NCI-H1694 treated with DMSO at 0.1 percent for 48 hours (cell line): ENCODE measurements at regions not wholly inside any gene's neighbourhood (a gene's known extent, or its start where the extent isn't known, plus 50 kb on each side); places are given as distances from the start of the nearest gene placed in this dataset.
"Not testable (repeated sequence)": the region's sequence is repeated elsewhere in the genome, so short reads cannot be mapped to it uniquely, and the experiment has no call there.

Experiments used
- DNase-seq: peaks from one replicate; lab custom pipeline; 2025; lab: John Stamatoyannopoulos, UW

- DNase-seq = no peak
Observed at GRCh38 chr2:7094231-7094741, 177.1 kb downstream of the RNF144A start.

- DNase-seq = no peak
Observed at GRCh38 chr2:7096726-7097352, 179.6 kb downstream of the RNF144A start.

- peak; percentile 90 for DNase-seq
Observed at GRCh38 chr2:7097353-7097895, 180.2 kb downstream of the RNF144A start.

GRCh38 chr2:7098816-7099215 is 181.6 kb downstream of the RNF144A start:
- DNase-seq = no peak

- DNase-seq = not testable (repeated sequence)
Observed at GRCh38 chr2:7099687-7100086, 182.5 kb downstream of the RNF144A start.

- DNase-seq = no peak
Observed at GRCh38 chr2:7102826-7103225, 185.6 kb downstream of the RNF144A start.

- no peak for DNase-seq
Observed at GRCh38 chr2:7108792-7109532, 191.8 kb downstream of the RNF144A start.

- no peak for DNase-seq
Observed at GRCh38 chr2:7109533-7109885, 192.3 kb downstream of the RNF144A start.

- no peak for DNase-seq
Observed at GRCh38 chr2:7111626-7112025, 194.4 kb downstream of the RNF144A start.

- DNase-seq = no peak
Observed at GRCh38 chr2:7115364-7115763, 198.2 kb downstream of the RNF144A start.

- no peak for DNase-seq
Observed at GRCh38 chr2:7115906-7116305, 198.7 kb downstream of the RNF144A start.

- peak; percentile 86 for DNase-seq
Observed at GRCh38 chr2:7116511-7116910, 199.3 kb downstream of the RNF144A start.

- DNase-seq = peak; percentile 53
Observed at GRCh38 chr2:7117076-7117475, 199.9 kb downstream of the RNF144A start.

- DNase-seq = no peak
Observed at GRCh38 chr2:7118606-7119131, 201.5 kb downstream of the RNF144A start.

- DNase-seq = peak; percentile 64
Observed at GRCh38 chr2:7119132-7119835, 202.1 kb downstream of the RNF144A start.

GRCh38 chr2:7121851-7122250 is 204.6 kb downstream of the RNF144A start:
- no peak for DNase-seq

- DNase-seq = no peak
Observed at GRCh38 chr2:7127156-7127555, 209.9 kb downstream of the RNF144A start.

GRCh38 chr2:7127687-7128086 is 210.5 kb downstream of the RNF144A start:
- no peak for DNase-seq

GRCh38 chr2:7131261-7131660 is 214.0 kb downstream of the RNF144A start:
- no peak for DNase-seq

GRCh38 chr2:7132753-7133152 is 215.5 kb downstream of the RNF144A start:
- DNase-seq = no peak

- no peak for DNase-seq
Observed at GRCh38 chr2:7133521-7133920, 216.3 kb downstream of the RNF144A start.

- DNase-seq = no peak
Observed at GRCh38 chr2:7140306-7140705, 223.1 kb downstream of the RNF144A start.
